Left ventricle myocardium inferior (tissue), 1 donor: ENCODE measurements at regions not wholly inside any gene's neighbourhood (a gene's known extent, or its start where the extent isn't known, plus 50 kb on each side); places are given as distances from the start of the nearest gene placed in this dataset.

ENCODE experiments used
- DNase-seq: peaks from one replicate; pipeline ENCODE4 v3.0.0-alpha.2; 2020
- H3K27ac ChIP-seq: fragments of 200-600 bp; replicated peaks from 2 replicates; pipeline ENCODE4 v1.8.0; 2021
- H3K27me3 ChIP-seq: fragments of 200-600 bp; 2 replicates; pipeline ENCODE4 v1.8.0; 2021; ENCODE audit warnings: low read depth
- H3K36me3 ChIP-seq: fragments of 200-600 bp; 2 replicates; pipeline ENCODE4 v1.8.0; 2021
- H3K4me1 ChIP-seq: fragments of 200-600 bp; 2 replicates; pipeline ENCODE4 v1.8.0; 2021
- H3K4me3 ChIP-seq: fragments of 200-600 bp; 2 replicates; pipeline ENCODE4 v1.8.0; 2021; ENCODE audit warnings: mild to moderate bottlenecking, moderate library complexity
- H3K9me3 ChIP-seq: fragments of 200-600 bp; replicated peaks from 2 replicates; pipeline ENCODE4 v1.8.0; 2021
- intact Hi-C: fragments of 100-400 bp; cut with micrococcal nuclease; formaldehyde crosslinking; loops from one replicate; pipeline ENCODE4 v1.11.0; 2022
- TF ChIP-seq, protein P1 (sequence below): fragments of 200-600 bp; IDR thresholded peaks from 2 replicates; pipeline ENCODE4 v1.8.0; 2021; ENCODE audit warnings: antibody characterized with exemption, mild to moderate bottlenecking, borderline replicate concordance
- donor health status: DM: no; HTN: yes; CAD: no; lungs with severe emphysema.

GRCh38 chr10:52466464-52466863 is 152.4 kb downstream of the DKK1 start:
- Histone ChIP-seq H3K9me3 (no peaks in the 10 kb centered on the region), H3K27me3 (no peaks in the 10 kb centered on the region), H3K4me3 (no peak overlapping the region), H3K27ac (no peak overlapping the region), H3K4me1 (no peaks in the 10 kb centered on the region), H3K36me3 (no peaks in the 10 kb centered on the region)
- DNase-seq = no peak
- intact Hi-C loops = no loop called here
- TF ChIP-seq, protein P1, sequence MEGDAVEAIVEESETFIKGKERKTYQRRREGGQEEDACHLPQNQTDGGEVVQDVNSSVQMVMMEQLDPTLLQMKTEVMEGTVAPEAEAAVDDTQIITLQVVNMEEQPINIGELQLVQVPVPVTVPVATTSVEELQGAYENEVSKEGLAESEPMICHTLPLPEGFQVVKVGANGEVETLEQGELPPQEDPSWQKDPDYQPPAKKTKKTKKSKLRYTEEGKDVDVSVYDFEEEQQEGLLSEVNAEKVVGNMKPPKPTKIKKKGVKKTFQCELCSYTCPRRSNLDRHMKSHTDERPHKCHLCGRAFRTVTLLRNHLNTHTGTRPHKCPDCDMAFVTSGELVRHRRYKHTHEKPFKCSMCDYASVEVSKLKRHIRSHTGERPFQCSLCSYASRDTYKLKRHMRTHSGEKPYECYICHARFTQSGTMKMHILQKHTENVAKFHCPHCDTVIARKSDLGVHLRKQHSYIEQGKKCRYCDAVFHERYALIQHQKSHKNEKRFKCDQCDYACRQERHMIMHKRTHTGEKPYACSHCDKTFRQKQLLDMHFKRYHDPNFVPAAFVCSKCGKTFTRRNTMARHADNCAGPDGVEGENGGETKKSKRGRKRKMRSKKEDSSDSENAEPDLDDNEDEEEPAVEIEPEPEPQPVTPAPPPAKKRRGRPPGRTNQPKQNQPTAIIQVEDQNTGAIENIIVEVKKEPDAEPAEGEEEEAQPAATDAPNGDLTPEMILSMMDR = no peak

GRCh38 chr10:52469970-52470705 is 156.1 kb downstream of the DKK1 start:
- no peaks in the 10 kb centered on the region for H3K4me1 ChIP-seq
- no peak for DNase-seq
- no peaks in the 10 kb centered on the region for H3K27me3 ChIP-seq
- H3K36me3 ChIP-seq = no peaks in the 10 kb centered on the region
- H3K4me3 ChIP-seq = no peak overlapping the region
- H3K27ac ChIP-seq = no peak overlapping the region
- intact Hi-C loops = no loop called here
- H3K9me3 ChIP-seq = no peaks in the 10 kb centered on the region
- TF ChIP-seq, protein P1 = no peak

DNA sequence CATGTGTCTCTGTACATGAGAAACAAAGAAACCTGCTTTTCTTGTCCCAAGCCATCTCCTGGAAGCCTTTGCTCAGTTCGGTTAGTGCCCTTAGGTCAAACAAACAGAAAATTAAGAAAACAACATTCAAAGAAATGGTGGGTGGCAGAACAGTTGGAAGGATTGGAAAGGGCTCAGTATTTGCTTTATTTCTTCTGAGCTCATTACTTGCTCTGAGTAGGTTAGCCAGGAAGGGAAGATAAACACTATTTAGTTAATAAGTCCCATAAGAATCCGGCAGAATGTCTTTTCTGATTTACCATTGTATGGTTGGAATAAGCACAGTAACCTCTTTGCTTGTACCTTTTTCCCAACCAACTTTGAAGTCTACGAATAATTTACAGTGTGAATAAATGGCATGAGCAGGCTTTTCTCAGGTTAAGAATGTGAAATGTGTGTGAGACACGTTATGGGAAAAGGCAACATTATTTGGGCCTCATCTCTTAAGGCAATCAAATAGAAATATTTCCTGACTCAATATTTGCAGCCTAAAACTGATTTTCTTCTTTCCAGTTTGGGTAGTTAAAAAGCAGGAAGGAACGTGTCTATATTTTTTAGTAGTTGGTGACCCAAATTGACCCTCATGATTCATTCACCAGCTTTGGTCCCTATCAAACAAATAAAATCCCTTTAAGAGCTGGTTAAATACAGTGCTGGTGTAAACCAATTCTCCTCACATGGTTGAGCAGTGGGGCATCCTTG is 158.5 kb downstream of the DKK1 start:
- intact Hi-C loops = no loop called here
- TF ChIP-seq, protein P1 = no peak
- H3K9me3 ChIP-seq = no peaks in the 10 kb centered on the region
- no peaks in the 10 kb centered on the region for H3K4me1 ChIP-seq
- no peak overlapping the region for H3K27ac ChIP-seq
- no peaks in the 10 kb centered on the region for H3K27me3 ChIP-seq
- H3K36me3 ChIP-seq = no peaks in the 10 kb centered on the region
- no peak overlapping the region for H3K4me3 ChIP-seq
- no peak for DNase-seq

DNA sequence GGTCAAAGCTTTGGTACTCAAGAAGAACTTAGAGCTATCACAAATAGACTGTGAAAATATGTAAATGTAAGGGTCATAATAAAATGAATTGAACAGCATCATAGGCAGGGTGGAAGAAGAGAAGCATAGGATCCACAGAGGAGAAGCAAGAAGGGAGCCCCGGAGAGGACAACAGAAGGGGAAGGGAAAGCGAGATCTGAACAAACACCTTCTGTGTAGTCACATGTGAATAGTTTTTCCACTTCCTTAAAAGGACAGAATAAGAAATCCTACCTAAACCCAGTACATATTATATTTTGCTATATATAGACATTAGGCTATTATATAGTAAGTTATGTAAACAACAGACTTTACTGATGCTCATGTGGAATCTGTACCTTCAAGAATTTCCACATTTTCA is 160.2 kb downstream of the DKK1 start:
- Histone ChIP-seq H3K4me1 (no peaks in the 10 kb centered on the region), H3K4me3 (no peak overlapping the region), H3K36me3 (no peaks in the 10 kb centered on the region), H3K9me3 (no peaks in the 10 kb centered on the region), H3K27ac (no peak overlapping the region), H3K27me3 (no peaks in the 10 kb centered on the region)
- no peak for DNase-seq
- intact Hi-C loops = no loop called here
- TF ChIP-seq, protein P1 = no peak

- Histone ChIP-seq H3K27ac (no peak overlapping the region), H3K4me3 (no peak overlapping the region), H3K9me3 (no peaks in the 10 kb centered on the region), H3K36me3 (no peaks in the 10 kb centered on the region), H3K4me1 (no peaks in the 10 kb centered on the region), H3K27me3 (no peaks in the 10 kb centered on the region)
- TF ChIP-seq, protein P1 = no peak
- DNase-seq = no peak
- intact Hi-C loops = no loop called here
Measured at GRCh38 chr10:52477305-52477704, 163.2 kb downstream of the DKK1 start.
